ENCODE measurements at regions not wholly inside any gene's neighbourhood (a gene's known extent, or its start where the extent isn't known, plus 50 kb on each side); places are given as distances from the start of the nearest gene placed in this dataset.

DNA sequence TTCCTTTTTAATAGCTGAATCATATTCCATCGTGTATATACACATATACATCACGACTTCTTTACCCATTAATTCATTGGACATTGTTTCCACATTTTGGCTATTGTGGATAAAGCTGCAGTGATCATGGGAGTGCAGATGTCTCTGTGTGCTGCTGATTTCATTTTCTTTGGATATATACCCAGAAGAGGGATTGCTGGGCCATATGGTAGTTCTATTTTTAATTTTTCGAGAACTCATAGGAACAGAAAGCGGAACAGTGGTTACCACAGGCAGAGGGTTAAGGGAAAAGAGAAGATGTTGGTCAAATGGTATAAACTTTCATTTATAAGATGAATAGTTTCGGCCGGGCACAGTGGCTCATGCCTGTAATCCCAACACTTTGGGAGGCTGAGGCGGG lies 187.4 kb upstream of the MYOCD start:
- ChIA-PET POLR2A (no interaction called here), CTCF (no interaction called here)
- Mint-ChIP-seq H3K36me3 (no peaks in the 10 kb centered on the region), H3K9me3 (peaks cover 13% of the 10 kb centered on the region), H3K27me3 (ENCODE audit: low read depth) (no peaks in the 10 kb centered on the region), H3K4me1 (no peaks in the 10 kb centered on the region), H3K4me3 (no peak overlapping the region), H3K27ac (no peak overlapping the region)
- TF ChIP-seq SP1 (CRISPR knock-in tag; conservative IDR thresholded peaks at IDR 0.05) (no peak), ESRRA (CRISPR knock-in tag; IDR thresholded peaks at IDR 0.05; ENCODE audit: borderline replicate concordance) (no peak), ZNF263 (CRISPR knock-in tag; IDR thresholded peaks at IDR 0.05; ENCODE audit: low read depth) (no peak), HMGA2 (CRISPR knock-in tag; IDR thresholded peaks at IDR 0.05) (no peak), ELF4 (CRISPR knock-in tag; IDR thresholded peaks at IDR 0.05; ENCODE audit: low read depth) (no peak), TCF7 (CRISPR knock-in tag; IDR thresholded peaks at IDR 0.05; ENCODE audit: low read depth) (no peak), GABPB1 (CRISPR knock-in tag; IDR thresholded peaks at IDR 0.05) (no peak), FOXK1 (CRISPR knock-in tag; IDR thresholded peaks at IDR 0.05) (no peak), OVOL2 (CRISPR knock-in tag; IDR thresholded peaks at IDR 0.05; ENCODE audit: borderline replicate concordance) (no peak), ZNF423 (CRISPR knock-in tag; IDR thresholded peaks at IDR 0.05) (no peak), ATF1 (CRISPR knock-in tag; IDR thresholded peaks at IDR 0.05) (no peak)
- TF ChIP-seq, protein P1, sequence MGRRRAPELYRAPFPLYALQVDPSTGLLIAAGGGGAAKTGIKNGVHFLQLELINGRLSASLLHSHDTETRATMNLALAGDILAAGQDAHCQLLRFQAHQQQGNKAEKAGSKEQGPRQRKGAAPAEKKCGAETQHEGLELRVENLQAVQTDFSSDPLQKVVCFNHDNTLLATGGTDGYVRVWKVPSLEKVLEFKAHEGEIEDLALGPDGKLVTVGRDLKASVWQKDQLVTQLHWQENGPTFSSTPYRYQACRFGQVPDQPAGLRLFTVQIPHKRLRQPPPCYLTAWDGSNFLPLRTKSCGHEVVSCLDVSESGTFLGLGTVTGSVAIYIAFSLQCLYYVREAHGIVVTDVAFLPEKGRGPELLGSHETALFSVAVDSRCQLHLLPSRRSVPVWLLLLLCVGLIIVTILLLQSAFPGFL (CRISPR knock-in tag; IDR thresholded peaks at IDR 0.05; ENCODE audit: borderline replicate concordance) = no peak
- TF ChIP-seq, protein P2, sequence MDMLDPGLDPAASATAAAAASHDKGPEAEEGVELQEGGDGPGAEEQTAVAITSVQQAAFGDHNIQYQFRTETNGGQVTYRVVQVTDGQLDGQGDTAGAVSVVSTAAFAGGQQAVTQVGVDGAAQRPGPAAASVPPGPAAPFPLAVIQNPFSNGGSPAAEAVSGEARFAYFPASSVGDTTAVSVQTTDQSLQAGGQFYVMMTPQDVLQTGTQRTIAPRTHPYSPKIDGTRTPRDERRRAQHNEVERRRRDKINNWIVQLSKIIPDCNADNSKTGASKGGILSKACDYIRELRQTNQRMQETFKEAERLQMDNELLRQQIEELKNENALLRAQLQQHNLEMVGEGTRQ (CRISPR knock-in tag; IDR thresholded peaks at IDR 0.05) = no peak
- TF ChIP-seq, protein P3, sequence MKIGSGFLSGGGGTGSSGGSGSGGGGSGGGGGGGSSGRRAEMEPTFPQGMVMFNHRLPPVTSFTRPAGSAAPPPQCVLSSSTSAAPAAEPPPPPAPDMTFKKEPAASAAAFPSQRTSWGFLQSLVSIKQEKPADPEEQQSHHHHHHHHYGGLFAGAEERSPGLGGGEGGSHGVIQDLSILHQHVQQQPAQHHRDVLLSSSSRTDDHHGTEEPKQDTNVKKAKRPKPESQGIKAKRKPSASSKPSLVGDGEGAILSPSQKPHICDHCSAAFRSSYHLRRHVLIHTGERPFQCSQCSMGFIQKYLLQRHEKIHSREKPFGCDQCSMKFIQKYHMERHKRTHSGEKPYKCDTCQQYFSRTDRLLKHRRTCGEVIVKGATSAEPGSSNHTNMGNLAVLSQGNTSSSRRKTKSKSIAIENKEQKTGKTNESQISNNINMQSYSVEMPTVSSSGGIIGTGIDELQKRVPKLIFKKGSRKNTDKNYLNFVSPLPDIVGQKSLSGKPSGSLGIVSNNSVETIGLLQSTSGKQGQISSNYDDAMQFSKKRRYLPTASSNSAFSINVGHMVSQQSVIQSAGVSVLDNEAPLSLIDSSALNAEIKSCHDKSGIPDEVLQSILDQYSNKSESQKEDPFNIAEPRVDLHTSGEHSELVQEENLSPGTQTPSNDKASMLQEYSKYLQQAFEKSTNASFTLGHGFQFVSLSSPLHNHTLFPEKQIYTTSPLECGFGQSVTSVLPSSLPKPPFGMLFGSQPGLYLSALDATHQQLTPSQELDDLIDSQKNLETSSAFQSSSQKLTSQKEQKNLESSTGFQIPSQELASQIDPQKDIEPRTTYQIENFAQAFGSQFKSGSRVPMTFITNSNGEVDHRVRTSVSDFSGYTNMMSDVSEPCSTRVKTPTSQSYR (CRISPR knock-in tag; IDR thresholded peaks at IDR 0.05) = no peak
- TF ChIP-seq, protein P4, sequence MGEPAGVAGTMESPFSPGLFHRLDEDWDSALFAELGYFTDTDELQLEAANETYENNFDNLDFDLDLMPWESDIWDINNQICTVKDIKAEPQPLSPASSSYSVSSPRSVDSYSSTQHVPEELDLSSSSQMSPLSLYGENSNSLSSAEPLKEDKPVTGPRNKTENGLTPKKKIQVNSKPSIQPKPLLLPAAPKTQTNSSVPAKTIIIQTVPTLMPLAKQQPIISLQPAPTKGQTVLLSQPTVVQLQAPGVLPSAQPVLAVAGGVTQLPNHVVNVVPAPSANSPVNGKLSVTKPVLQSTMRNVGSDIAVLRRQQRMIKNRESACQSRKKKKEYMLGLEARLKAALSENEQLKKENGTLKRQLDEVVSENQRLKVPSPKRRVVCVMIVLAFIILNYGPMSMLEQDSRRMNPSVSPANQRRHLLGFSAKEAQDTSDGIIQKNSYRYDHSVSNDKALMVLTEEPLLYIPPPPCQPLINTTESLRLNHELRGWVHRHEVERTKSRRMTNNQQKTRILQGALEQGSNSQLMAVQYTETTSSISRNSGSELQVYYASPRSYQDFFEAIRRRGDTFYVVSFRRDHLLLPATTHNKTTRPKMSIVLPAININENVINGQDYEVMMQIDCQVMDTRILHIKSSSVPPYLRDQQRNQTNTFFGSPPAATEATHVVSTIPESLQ (CRISPR knock-in tag; IDR thresholded peaks at IDR 0.05) = no peak
- TF ChIP-seq, protein P5, sequence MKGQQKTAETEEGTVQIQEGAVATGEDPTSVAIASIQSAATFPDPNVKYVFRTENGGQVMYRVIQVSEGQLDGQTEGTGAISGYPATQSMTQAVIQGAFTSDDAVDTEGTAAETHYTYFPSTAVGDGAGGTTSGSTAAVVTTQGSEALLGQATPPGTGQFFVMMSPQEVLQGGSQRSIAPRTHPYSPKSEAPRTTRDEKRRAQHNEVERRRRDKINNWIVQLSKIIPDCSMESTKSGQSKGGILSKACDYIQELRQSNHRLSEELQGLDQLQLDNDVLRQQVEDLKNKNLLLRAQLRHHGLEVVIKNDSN (CRISPR knock-in tag; IDR thresholded peaks at IDR 0.05) = no peak
- TF ChIP-seq, protein P6, sequence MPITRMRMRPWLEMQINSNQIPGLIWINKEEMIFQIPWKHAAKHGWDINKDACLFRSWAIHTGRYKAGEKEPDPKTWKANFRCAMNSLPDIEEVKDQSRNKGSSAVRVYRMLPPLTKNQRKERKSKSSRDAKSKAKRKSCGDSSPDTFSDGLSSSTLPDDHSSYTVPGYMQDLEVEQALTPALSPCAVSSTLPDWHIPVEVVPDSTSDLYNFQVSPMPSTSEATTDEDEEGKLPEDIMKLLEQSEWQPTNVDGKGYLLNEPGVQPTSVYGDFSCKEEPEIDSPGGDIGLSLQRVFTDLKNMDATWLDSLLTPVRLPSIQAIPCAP (CRISPR knock-in tag; IDR thresholded peaks at IDR 0.05) = no peak
- ATAC-seq = no peak
- no peak for DNase-seq (ENCODE audit: low spot score)

DNA sequence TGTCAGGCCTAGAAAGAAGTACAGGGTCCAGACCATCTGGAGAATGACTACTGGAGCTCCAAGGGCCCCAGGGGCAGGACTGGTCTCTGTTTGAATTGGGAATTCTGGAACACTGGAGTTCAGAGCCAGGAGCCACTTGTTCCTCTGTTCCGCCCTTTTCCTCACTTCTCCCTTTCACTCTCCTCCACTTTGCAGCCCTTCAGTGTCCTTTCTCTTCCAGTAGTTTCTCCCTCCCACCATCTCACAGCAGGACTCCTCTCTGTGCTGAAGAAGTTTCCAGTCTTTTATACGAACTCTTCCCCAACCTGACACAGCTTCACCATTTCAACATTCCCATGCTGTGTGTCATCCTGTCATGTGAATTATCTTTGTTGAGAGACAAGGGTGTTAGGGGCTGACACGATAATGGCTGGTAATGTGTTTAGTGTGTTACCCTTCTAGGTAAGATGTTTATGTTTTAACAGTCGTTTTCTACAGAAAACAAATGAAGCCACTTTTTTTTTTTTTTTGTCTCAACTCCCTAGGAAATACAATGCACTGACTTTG lies 180.3 kb upstream of the MYOCD start:
- Mint-ChIP-seq H3K36me3 (no peaks in the 10 kb centered on the region), H3K27ac (no peak overlapping the region), H3K4me1 (peaks cover 23% of the 10 kb centered on the region), H3K27me3 (ENCODE audit: low read depth) (no peaks in the 10 kb centered on the region), H3K4me3 (no peak overlapping the region), H3K9me3 (no peaks in the 10 kb centered on the region)
- ChIA-PET CTCF (interaction anchor here (1.2 kb wide), 1 partner anchor 60 kb away, joined by 3 read pairs; no protein-coding TSS in a partner anchor), POLR2A (no interaction called here)
- ATAC-seq (no peak), DNase-seq (ENCODE audit: low spot score) (no peak)
- TF ChIP-seq ATF1 (CRISPR knock-in tag; IDR thresholded peaks at IDR 0.05) = no peak
- no peak for TF ChIP-seq NFATC4 (CRISPR knock-in tag; IDR thresholded peaks at IDR 0.05)
- no peak for TF ChIP-seq SP1 (CRISPR knock-in tag; conservative IDR thresholded peaks at IDR 0.05)
- TF ChIP-seq ZNF138 (CRISPR knock-in tag; conservative IDR thresholded peaks at IDR 0.05) = no peak
- TF ChIP-seq, protein P7, sequence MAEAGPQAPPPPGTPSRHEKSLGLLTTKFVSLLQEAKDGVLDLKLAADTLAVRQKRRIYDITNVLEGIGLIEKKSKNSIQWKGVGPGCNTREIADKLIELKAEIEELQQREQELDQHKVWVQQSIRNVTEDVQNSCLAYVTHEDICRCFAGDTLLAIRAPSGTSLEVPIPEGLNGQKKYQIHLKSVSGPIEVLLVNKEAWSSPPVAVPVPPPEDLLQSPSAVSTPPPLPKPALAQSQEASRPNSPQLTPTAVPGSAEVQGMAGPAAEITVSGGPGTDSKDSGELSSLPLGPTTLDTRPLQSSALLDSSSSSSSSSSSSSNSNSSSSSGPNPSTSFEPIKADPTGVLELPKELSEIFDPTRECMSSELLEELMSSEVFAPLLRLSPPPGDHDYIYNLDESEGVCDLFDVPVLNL (CRISPR knock-in tag; IDR thresholded peaks at IDR 0.05; ENCODE audit: borderline replicate concordance, low read depth) = no peak
- TF ChIP-seq ZNF219 (CRISPR knock-in tag; IDR thresholded peaks at IDR 0.05; ENCODE audit: borderline replicate concordance) = no peak
- no peak for TF ChIP-seq GTF2I (CRISPR knock-in tag; conservative IDR thresholded peaks at IDR 0.05)
- no peak for TF ChIP-seq ZNF423 (CRISPR knock-in tag; IDR thresholded peaks at IDR 0.05)
- no peak for TF ChIP-seq MYBL2 (CRISPR knock-in tag; IDR thresholded peaks at IDR 0.05)

All from WTC11 (cell line).